ENCODE measurements at regions not wholly inside any gene's neighbourhood (a gene's known extent, or its start where the extent isn't known, plus 50 kb on each side); places are given as distances from the start of the nearest gene placed in this dataset.
"Not testable (repeated sequence)": the region's sequence is repeated elsewhere in the genome, so short reads cannot be mapped to it uniquely, and the experiment has no call there.

DNA sequence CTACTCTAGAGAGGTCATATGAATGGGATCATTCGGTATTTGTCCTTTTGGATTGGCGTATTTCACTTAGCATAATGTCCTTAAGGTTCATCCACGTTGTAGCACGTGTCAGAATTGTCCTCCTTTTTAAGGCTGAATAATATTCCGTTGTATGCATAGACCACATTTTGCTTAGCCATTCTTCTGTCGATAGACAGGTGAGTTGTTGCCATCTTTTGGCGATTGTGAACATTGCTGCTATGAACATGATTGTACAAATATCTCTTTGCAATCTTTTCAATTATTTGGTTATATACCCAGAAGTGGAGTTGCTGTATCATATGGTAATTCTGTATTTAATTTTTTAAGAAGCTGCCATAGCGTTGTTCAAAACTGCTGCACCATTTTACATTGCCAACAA, 52.4 kb upstream of the GOLGA8J start:
- DNase-seq (ENCODE audit: low spot score) = peak; percentile 24

GRCh38 chr15:30023798-30024295, 58.9 kb upstream of the GOLGA8J start:
- no peak for DNase-seq (ENCODE audit: low spot score)

GRCh38 chr15:30010746-30011145, 72.0 kb upstream of the GOLGA8J start:
- DNase-seq (ENCODE audit: low spot score) = no peak

DNA sequence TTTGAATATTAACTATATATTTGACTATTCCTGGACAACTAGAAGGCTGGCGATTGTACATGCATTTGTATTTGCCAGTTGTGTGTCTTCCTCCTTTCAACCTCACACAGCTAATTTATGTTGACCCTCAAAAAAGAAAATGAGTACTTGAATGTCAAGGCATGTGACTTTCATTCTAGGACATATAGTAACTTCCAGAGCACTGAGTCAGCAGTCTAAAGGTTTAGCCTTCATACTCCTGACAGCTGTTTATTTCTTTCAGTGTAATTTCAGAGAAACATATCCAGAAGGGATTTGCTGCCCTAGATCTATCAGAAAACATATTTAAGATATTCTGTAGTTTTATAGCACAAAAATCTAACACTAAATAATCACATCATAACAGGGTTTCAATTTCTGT, 74.6 kb upstream of the GOLGA8J start:
- no peak for DNase-seq (ENCODE audit: low spot score)

GRCh38 chr15:30001602-30002001, 81.2 kb upstream of the GOLGA8J start:
- DNase-seq (ENCODE audit: low spot score) = no peak

DNA sequence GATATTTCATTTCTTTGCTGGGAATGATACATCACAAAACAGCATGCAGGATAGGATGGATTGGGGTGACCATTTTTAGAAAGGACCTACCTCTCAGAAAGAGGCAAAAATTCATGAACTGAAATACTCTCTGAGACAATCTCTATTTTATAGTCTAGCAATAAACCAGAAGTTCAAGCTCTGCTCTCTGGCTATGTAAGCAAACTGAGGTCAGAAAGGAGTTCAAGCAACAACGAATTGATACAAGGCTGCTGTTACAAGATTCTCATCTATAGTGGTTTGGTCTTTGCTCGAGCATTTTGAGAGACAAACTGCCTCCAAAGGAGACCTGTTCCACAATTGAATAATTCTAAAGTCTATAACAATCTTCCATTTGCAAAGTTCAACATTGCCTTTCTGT, 84.7 kb upstream of the GOLGA8J start:
- no peak for DNase-seq (ENCODE audit: low spot score)

DNA sequence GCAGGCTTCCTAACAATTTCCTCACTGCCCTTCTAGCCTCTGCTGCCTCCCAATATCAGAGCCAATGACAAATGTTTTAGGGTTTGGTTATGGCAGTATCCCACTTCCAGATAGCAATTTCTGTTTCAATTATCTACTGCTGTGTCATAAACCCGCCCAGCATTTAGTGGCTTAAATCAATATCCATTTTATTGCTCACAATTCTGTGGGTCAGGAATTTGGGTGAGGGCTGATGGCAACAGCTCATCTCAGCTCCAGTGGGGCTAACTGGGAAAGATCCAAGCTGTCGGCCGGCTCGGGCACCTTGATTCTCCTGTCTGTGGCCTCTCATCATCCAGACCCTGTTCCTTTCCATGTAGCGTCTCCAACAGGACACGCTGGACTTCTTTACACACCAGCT, 85.3 kb upstream of the GOLGA8J start:
- no peak for DNase-seq (ENCODE audit: low spot score)

GRCh38 chr15:29994284-29994683, 88.5 kb upstream of the GOLGA8J start:
- no peak for DNase-seq (ENCODE audit: low spot score)

GRCh38 chr15:29990954-29991353, 91.8 kb upstream of the GOLGA8J start:
- DNase-seq (ENCODE audit: low spot score) = no peak

- DNase-seq (ENCODE audit: low spot score) = no peak
Measured at GRCh38 chr15:29990035-29990434, 92.7 kb upstream of the GOLGA8J start.

GRCh38 chr15:29988701-29989100, 94.1 kb upstream of the GOLGA8J start:
- no peak for DNase-seq (ENCODE audit: low spot score)

DNA sequence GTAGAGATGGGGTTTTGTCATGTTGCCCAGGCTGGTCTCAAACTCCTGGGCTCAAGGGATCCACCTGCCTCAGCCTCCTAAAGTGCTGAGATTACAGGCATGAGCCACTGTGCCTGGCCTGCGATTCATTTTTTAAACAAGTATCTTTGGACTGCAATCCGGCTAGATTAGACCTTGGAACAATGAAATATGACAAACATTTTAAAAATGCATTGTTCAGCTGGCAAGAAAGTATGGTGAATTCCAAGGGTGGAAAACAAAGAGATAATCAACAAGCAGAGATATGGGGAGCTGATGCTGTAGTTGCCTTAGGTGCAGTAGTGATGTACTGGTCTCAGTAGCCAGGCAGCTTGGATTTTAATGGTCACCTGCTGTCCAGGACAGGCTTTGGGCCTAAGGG, 95.8 kb upstream of the GOLGA8J start:
- DNase-seq (ENCODE audit: low spot score) = no peak

DNA sequence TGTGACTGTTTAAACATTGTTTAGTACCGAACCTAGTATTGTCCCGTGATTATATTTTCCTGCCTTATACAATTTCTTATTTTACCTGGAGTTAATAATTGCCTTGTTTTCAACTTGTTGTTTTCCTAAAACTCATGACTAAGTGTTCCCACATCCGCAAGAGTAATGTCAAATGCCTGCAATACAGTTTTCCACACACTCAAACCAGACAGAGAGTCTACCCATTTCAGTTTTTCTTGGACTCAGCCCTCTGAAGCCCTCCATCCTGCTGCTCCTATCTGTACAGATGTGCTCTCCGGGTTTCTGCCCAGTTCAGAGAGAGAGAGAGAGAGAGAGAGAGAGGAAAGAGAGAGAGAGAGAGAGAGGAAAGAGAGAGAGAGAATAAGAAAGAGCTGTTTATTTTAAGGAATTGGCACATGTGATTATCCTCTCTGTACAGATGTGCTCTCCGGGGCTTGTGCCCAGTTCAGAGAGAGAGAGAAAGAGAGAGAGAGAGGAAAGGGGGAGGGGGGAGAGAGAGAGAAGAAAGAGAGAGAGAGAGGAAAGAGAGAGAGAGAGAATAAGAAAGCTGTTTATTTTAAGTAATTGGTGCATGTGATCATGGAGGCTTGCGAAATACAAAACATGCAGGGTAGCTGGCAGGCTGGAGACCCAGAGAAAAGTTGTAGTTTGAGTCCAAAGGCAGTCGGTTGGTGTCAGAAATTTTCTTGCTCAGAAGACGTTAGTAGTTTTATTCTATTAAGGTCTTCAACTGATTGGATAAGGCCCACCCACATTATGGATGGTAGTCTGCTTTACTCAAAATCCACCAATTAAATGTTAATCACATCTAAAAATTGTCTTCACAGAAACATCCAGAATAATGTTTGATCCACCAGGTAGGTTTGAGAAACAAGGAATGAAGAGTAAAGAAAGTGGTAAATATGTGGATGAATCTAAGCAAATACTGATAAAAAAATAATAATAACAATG, 104.1 kb upstream of the GOLGA8J start:
- DNase-seq (ENCODE audit: low spot score) = no peak

- not testable (repeated sequence) for DNase-seq (ENCODE audit: low spot score)
Measured at GRCh38 chr15:29974056-29974455, 108.7 kb upstream of the GOLGA8J start.

DNA sequence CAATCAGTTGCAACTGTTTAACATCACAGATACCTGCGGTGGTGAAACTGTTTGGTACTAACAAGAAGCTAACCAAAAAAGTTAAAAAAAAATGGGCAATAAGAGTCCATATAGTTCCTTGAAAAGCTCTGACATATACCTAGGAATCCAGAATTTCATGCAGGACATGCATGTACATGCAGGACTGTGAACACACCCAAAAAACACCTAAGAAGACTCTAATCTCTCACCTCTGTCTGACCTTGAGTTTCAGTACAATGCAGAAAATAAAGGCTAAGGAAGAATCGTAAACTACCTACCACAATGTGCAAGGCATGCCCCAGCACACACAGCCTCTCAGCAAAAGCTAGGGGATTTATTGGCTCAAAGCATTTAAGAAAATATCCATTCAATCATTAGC, 110.7 kb upstream of the GOLGA8J start:
- no peak for DNase-seq (ENCODE audit: low spot score)

DNA sequence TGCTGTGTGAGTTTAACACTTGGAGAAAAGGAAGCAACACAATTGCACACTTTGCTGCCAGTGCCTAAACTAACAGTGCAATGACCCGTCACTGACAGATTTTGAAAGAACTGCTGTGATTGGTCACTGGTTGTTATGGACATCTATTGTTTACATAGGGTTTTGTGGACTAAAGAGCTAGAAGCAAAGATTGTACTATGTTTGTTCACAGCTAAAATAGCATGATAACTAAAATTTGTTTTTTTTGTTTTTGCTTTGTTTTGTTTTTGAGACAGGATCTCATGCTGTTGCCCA, 112.4 kb upstream of the GOLGA8J start:
- DNase-seq (ENCODE audit: low spot score) = no peak

- no peak for DNase-seq (ENCODE audit: low spot score)
Measured at GRCh38 chr15:29969562-29970401, 113.0 kb upstream of the GOLGA8J start.

DNA sequence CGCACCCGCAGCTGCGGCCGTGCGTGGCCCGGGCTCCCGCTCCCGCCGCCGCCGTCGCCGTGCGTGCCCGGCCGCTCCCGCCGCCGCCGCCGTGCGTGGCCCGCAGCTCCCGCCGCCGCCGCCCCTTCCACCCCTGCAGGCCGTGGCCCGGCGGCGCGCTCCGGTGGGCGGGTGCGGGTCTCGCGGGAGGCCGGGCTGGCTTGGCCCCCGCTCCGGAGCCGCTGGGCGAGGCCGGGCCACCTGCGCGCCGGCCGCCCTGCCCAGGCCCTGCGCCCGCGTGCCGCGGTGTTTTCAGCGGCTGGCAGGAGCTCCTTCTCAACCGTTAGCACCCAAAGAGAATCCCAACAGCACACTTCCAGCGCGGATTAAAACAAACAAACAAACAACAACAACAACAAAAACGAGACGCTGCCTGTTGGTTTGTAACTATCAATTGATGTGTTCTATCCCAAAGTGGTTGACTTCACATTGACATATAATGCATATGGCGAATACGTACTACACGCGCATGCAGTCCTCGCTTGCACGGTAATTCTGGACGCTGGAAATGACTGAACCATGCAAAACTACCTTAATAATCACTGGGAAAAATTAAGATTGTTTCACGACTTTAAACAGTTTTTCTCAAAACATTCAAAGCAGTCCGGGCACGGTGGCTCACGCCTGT, 113.7 kb upstream of the GOLGA8J start:
- no peak for DNase-seq (ENCODE audit: low spot score)

- no peak for DNase-seq (ENCODE audit: low spot score)
Measured at GRCh38 chr15:29968099-29968894, 114.5 kb upstream of the GOLGA8J start.

- no peak for DNase-seq (ENCODE audit: low spot score)
Measured at GRCh38 chr15:29962407-29962806, 120.3 kb upstream of the GOLGA8J start.

- no peak for DNase-seq (ENCODE audit: low spot score)
Measured at GRCh38 chr15:29959384-29960137, 123.2 kb upstream of the GOLGA8J start.

Measured in RKO (cell line).